Stimulated activated CD4-positive, alpha-beta T cell treated with anti-CD3 and anti-CD28 coated beads, Interleukin-15, amount 100 ng/mL, for 48 hours (primary cell): ENCODE measurements at regions not wholly inside any gene's neighbourhood (a gene's known extent, or its start where the extent isn't known, plus 50 kb on each side); places are given as distances from the start of the nearest gene placed in this dataset.
"Not testable (repeated sequence)": the region's sequence is repeated elsewhere in the genome, so short reads cannot be mapped to it uniquely, and the experiment has no call there.

Experiments used
- DNase-seq, 2 donors: peaks; one replicate each; pipeline ENCODE4 v3.0.0-alpha.2; 2020; ENCODE audit warnings: low read depth in 2 of 2

DNA sequence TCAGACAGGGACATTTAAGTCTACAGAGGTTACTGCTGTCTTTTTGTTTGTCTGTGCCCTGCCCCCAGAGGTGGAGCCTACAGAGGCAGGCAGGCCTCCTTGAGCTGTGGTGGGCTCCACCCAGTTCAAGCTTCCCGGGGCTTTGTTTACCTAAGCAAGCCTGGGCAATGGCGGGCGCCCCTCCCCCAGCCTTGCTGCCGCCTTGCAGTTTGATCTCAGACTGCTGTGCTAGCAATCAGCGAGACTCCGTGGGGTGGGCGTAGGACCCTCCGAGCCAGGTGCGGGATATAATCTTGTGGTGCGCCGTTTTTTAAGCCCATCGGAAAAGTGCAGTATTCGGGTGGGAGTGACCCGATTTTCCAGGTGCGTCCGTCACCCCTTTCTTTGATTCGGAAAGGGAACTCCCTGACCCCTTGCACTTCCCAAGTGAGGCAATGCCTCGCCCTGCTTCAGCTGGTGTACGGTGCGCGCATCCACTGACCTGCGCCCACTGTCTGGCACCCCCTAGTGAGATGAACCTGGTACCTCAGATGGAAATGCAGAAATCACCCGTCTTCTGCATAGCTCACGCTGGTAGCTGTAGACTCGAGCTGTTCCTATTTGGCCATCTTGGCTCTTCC is 134.1 kb upstream of the KITLG start:
- not testable (repeated sequence) for DNase-seq

DNA sequence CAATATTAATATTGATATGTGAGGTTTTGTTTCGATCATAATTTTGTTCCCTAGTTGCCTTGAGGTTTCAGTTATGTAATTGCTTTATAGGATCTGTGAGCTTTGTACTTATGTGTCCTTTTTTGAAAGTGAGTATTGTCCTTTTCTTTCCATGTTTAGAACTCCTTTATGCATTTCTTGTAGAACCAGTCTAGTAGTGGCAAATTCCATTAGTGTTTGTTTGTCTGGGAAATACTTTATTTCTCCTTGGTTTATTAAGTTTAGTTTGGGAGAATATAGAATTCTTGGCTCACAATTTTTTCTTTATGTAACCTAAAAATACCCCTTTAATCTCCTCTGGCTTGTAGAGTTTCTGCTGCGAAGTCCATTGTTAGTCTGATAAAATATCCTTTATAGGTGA is 127.5 kb upstream of the KITLG start:
- no peak for DNase-seq

DNA sequence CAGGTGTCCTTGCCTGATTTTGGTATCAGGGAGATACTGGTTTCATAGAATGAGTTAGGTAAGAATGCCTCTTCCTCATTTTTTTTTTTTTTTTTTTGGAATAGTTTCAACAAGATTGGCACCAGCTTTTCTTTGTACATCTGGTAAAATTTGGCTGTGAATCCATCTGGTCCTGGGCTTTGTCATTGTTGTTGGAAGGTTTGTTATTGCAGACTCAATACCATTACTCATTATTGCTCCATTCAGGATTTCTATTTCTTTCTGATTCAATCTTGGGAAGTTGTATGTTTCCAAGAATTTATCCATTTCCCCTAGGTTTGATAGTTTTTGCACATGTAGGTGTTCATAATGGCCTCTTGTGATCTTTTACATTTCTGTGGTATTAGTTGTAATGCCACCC is 126.0 kb upstream of the KITLG start:
- DNase-seq: no peak

DNA sequence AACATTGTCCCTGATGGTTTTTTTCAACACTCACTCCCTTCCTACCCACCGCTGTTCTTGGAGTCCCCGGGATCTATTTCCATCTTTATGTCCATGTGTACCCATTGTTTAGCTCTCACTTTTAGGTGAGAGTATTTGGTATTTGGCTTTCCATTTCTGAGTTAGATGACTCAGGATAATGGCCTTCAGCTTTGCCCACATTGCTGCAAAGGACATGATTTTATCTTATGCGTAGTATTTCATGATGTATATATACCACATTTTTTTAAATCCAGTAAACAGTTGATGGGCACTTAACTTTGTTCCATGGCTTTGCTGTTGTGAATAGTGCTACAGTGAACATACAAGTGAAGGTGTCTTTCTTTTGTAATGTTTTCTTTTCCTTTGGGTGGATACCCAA is 123.5 kb upstream of the KITLG start:
- DNase-seq: no peak

DNA sequence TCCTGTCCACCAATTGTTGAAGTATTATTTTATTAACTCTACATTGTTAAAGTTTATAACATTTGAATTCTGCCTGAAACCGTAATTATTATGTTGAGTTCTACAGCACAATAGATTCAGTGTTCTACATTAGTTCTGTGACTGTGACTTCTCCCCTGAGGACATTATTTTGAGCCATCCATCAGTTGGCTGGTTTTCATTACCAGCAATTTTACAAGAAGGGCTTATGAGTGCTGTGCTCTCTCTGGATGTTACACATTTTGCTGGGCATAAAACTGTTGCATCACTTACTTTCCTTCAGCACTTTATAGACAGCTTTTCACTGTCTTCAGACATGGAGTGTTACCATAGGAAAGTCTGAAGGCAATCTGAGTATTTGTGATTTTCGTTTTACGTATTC is 118.2 kb upstream of the KITLG start:
- no peak for DNase-seq

DNA sequence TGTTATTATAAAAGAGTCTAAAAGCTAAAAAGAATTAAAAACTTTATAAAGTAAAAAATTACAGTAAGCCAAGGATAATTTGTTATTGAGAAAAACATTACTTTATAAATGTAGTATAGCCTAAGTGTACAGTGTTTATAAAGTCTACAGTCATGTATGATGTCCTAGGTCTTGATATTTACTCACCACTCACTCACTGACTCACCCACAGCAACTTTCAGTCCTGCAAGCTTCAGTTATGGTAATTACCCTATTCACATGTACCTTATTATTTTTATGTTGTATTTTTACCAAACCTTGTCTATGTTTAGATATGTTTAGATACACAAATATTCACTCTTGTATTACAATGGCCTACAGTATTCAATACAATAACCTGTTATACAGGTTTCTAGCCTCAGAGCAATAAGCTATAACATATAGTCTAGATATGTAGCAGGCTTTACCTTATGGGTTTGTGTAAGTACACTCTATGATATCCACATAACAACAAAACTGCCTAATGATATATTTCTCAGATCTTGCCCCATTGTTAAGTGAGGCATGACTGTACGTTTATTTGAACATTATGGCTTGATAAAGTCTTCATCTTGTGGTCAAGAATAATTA is 113.7 kb upstream of the KITLG start:
- DNase-seq: no peak

DNA sequence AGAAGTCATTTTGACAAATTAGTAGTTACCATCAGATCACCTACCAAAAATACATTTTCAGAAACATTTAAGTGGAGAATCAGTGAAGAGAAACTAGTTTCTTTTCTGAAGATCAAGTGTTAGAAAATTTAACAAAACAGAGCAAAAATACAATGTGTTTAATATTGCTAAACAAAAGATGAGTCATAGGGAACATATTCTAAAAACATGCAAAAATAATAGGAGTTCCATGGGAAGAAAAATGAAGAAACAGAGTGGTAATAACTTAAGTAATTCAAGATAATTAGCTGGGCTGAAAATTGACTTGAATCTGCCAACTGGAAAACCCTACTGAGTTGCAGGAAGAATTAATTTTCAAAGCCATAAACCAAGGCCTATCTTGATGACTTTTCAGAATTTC is 111.5 kb upstream of the KITLG start:
- no peak for DNase-seq

DNA sequence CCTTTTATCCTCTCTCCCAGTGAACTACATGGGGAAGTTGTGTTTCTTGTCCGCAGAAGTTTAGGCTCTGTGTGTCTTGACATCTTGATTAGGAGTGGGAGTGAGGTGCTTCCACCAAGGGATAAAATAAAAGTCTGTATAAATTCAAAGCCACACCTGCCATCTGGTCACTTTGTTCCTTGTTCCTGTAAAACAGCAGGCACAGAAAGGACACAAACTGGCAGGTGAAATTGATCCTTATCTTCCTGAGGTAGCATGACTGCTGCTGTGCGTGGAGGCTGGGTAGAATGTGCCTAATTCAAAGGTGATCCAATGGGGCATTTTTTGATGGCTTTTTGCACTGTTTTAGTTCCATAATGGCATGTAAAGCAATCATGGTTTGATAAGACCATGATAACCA is 104.3 kb upstream of the KITLG start:
- no peak for DNase-seq

DNA sequence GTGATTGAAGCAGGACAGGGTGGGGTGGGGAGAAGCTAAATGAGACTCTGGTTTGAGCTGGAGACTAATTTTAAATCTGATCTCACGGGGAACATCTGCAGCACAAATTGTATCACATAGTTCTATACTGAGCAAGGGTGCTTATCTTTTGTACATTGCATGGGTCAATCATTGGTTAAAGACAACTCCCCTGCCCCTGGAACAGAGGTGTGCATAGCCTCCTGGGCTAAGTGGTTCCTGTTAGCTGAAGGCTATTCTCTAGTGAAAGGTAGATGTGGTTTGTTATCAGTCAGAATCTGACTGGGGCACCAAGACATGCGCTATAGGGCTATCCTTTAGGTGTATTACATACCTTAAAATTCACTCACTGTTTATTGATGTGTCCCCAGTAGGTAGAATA is 103.9 kb upstream of the KITLG start:
- DNase-seq: no peak

DNA sequence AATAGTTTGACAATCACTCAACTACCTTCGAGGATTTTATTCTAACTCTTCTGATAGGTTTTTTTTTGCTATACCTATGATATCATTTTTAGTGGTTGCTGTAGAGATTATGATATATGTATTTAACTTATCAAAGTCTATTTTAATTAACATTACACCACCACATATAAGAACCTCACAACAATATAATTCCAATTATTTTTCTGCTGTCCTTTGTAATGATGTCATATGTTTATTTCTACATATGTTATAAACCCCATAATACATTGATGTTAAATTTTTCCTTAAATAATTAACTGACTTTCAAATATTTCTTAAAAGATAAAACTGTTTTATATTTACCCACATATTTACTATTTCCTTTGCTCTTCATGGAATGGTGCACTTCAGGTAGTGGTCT is 103.4 kb upstream of the KITLG start:
- no peak for DNase-seq

DNA sequence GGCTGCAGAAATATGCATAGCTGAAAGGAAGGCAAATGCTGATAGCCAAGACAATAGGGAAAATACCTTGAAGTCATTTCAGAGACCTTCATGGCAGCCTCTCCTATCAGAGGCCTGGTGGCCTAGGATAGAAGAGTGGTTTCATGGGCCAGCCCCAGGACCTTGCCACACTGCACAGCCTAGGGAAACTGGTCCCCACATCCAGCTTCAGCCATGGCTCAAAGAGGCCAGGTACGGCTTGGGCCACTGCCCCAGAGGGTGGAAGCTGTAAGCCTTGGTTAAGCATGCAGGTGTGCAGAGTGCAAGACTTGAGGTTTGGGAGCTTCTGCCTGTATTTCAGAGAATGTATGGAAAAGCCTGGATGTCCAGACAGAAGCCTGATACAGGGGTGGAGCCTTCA is 101.0 kb upstream of the KITLG start:
- DNase-seq: no peak

DNA sequence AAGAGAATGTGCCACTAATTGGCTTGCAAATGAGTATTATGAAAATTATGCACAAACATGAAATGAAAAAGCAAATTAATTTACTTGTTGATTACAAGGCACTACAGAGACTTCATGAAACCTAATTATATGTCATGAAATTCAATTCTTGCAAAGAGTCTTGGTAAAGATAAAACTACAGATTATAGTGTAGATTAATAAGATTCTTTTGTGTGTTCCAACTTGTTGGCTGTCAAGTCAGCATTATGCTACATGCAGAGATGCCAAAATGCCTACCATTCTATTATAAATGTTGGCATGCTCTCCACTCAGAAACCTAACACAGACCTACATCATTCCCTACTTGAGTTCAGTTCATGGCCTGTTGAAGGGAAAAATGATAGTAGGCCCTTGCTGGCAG is 97.2 kb upstream of the KITLG start:
- DNase-seq: no peak

DNA sequence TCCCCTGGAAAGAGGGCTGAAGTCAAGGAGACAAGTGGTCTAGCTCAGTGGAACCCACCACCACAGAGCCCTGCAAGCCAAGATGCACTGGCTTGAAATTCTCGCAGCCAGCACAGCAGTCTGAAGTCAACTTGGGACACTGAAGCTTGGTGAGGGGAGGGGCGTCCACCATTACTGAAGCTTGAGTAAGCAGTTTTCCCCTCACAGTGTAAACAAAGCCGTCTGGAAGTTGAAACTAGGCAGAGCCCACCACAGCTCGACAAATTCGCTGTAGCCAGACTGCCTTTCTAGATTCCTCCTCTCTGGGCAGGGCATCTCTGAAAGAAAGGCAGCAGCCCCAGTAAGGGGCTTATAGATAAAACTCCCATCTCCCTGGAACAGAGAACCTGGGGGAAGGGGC is 87.3 kb upstream of the KITLG start:
- not testable (repeated sequence) for DNase-seq

DNA sequence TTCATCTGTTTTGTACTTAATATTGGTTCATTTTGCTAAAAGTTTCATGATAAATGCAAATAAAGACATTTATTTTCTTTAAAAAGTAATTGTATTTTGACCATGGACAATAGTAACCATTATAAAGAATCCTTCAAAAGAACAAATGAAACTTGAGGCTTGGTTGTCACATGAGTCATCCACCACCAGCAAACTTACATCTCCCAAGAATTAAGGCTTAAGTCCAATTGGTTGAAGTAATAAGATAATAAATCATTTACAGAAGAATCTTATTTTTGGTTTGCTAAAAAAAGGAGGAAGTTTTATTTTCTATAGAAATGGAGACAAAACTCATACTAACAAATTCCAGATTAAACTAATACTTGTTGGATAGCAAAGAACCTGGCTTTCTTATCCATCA is 84.8 kb upstream of the KITLG start:
- DNase-seq: no peak

DNA sequence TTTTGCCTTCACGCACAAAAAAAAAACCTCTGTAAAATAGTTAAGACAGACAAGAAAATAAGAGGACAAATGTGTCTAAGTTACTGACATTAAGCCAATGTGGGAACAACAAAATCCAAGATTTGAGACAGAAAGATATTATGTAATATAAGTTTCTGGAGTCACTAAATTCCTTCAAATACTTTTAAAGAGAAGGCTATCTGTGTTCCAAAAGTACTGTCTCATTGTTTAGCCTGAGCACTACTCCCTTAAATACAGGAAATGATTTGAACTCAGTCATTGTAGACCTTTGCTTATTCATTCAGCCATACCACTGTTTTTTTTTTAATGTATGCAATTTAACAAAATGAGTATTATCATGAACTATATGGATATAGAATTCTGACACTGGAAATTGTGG is 82.7 kb upstream of the KITLG start:
- no peak for DNase-seq

DNA sequence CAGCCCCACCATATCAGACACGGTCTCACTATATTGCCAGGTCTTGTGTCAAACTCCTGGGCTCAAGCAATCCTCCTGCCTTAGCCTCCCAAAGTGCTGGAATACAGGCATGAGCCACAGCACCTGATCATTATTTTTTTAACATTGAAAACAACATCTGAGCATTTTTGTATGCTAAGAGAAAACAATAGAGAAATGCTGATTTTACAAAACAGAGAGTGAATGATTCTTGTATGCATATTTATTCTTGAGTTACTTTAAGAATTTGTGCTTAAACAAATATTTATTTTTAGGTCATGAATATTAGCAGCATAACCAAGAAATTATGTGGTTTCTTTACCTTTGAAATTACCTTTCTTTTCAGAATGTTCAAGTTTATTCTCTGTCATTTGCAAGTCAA is 81.8 kb upstream of the KITLG start:
- DNase-seq: no peak

DNA sequence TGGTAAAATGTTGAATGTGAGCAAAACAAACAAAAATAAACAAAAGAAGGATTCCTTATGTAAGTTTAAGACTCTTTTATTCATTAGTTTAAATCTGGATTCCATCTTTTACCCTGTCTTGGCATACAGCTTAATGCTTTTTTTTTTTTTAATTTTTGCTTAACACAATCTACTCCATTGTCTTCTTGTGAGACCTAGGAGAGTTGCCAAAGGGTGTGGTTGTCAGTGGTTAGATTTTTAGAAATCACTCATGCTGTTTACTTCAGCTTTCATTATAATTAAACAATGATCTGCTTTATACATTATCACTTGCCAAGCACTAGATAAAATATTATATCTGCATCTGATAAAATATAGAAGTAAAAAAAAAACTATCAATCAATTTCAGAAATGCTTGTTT is 77.7 kb upstream of the KITLG start:
- no peak for DNase-seq

DNA sequence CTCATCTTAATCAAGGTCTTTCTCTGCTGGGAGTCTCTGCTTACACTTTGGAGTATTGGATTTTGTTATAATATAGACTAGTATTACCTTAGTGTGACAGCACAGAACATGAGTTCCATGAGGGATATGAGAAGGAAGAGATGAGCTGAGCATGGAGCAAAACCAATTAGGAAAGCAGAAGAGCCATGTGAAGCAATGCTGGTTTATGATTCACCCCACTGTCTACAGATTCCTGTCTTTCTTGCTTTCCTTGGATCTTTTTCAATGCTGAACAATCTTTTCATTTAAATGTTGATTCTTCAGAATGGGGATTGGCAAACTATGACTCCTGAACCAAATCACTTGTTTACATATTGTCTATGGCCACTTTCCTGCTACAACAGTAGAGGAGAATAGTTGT is 70.4 kb upstream of the KITLG start:
- no peak for DNase-seq

DNA sequence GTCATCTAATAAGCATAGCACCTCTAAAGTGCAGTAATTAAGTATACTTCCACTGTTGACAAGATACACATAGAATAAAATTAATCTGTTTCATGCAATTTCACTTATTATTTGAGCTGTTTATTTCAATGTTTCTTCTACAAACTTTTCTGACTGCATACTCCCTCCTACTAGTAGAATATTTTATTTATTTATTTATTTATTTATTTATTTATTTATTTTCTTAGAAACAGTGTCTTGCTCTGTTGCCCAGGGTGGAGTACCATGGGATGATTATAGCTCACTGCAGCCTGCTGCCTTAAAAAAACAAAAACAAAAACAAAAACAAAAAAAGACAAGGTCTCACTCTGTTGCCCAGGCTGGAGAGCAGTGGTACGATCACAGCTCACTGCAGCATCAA is 68.4 kb upstream of the KITLG start:
- no peak for DNase-seq

DNA sequence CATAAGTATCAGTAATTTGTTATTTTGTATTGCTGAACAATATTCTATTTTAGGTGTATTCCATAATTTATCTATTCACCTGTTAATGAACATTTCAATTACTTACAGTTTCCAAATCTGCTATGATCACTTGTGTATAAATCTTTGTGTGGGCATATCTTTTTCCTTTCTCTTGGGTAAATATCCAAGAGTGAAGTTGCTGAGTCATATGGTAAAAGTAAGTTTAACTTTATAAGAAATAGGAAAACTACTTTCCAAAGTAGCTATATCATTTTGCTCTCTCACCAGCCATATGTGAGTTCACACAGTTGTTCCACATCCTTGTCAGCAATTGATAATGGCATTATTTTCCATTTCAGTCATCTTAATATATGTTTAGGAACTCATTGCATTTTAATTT is 66.6 kb upstream of the KITLG start:
- no peak for DNase-seq

DNA sequence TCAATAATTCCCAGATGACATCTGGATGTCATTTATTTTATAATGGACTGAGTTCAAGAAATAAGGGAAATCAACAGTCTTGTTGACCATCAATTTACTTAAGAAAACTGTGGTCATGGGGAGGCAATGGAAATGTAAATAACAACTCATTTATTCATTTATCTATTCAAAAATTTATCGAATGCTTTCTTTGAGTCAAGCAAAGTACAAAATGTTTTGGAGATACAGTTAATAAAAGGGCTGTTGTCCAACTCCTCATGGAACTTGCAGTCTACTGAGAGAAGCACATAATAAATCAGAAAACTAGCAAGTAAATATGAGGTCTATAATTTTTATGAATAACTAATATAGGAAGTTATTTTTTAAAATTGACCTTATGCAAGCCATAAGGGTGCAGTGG is 65.5 kb upstream of the KITLG start:
- no peak for DNase-seq

DNA sequence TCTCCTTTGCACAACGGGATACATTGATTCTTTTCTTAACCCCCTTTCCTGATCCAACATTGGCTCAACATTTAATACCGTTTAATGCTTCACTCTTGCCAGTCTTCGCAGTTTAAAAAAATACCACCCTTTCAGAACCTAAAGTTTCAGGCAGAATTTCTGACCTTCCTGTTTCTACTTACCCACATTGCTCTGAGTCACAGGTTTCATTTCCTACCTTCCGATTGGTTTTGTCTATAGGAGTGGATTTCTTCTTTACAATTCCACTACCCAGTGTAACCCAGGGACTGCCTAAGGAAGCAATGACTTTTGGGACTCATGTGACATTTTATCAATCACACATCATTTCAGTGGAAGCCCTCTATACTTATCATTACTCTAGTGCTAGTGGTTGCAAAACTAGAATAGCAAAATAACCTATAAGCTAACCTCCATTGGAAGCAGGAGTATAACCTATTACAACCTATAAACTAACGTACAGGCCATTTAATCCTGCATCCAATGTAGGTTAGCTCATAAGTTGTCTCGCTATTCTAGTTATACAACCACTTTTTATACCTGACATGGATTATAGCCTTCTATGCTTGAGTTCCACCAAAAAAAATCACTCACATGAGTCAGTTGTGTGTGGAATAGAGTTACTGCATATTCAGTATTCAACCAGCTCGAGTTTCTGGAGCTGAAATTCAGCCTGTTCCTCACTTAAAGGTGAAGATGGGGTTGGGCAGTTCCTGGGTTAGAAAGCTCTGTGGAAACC is 64.9 kb upstream of the KITLG start:
- DNase-seq: no peak

DNA sequence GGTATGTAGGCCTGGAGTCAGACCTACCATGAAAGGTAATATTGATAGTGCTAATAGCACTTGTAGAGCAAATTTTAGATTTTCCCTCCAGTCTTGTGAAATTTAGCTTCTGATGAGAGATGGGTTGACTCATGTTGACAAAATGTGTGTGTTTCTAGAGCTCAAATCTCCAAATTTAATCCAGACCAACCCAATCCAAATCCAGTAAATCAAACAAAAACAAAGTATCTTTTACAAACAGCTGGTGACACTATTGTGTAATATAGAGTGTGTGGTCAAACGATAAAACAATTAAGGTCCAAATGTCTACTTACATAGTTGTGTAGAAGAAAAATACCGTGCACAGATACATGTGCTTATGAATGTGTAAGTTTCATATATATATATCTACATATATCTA is 63.4 kb upstream of the KITLG start:
- no peak for DNase-seq
